Fibroblast of mammary gland (primary cell): ENCODE measurements at regions not wholly inside any gene's neighbourhood (a gene's known extent, or its start where the extent isn't known, plus 50 kb on each side); places are given as distances from the start of the nearest gene placed in this dataset.

Source experiments
- DNase-seq: peaks from one replicate; pipeline ENCODE4 v3.0.0-alpha.2; 2010; ENCODE audit warnings: low read depth
- H3K4me3 ChIP-seq: 2 replicates; pipeline ENCODE4 v1.5.1; 2011; ENCODE audit warnings: low read depth, mild to moderate bottlenecking, low read length, moderate library complexity; ENCODE audit not compliant: control insufficient read depth
- CTCF ChIP-seq: conservative IDR thresholded peaks from 2 replicates; pipeline ENCODE4 v1.5.1; 2011; ENCODE audit warnings: low read depth, low read length, inconsistent platforms; ENCODE audit not compliant: control insufficient read depth, insufficient read depth

DNA sequence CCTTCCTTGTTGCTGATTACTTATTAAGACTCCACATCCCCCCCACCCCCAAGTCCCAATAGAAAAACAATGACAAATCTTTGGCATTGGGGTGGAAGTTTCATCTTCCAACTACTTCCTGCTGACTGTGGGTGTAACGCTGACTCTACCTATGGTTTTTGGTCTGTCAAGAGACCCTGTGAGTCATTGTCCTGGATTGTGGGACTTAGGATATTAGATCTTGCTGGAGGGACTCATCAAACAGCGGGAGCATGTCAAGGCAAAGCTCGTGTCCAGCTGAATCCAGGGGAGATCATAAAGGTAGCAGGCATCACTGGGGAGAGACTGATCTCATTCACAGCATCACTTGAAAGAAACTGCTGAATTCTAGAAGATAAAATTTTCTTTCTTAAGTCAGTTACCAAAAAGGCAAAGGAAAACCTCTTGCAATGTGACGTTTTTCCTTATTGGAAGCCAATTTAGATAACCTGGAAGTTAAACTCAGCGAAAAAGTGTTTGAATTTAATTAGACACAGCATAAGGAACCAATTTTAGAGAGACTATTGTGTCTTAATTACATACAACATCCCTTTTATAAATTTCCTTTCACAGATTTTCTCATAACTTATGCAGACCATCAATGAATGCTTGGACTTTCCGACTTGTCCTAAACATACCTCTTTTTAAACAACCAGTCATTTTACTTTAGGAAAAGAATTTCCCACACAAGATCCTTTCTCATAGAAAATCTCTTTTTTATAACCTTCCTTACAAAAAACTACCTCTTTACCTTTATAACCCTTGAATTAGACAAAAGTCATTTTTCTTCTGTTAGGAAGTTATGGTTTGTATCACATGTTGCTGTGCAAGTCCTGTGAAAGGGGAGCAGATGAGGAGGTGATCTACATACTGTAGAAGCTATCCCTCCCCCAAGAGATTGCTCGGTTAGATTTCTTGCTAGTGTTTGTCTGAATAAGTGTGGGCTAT, 94.6 kb upstream of the SCAF11 start:
- no peak for DNase-seq
- no peak overlapping the region for H3K4me3 ChIP-seq
- TF ChIP-seq CTCF, result no peak

GRCh38 chr12:46082490-46083200, 92.3 kb upstream of the SCAF11 start:
- no peak overlapping the region for H3K4me3 ChIP-seq
- TF ChIP-seq CTCF, result no peak
- DNase-seq, result no peak

DNA sequence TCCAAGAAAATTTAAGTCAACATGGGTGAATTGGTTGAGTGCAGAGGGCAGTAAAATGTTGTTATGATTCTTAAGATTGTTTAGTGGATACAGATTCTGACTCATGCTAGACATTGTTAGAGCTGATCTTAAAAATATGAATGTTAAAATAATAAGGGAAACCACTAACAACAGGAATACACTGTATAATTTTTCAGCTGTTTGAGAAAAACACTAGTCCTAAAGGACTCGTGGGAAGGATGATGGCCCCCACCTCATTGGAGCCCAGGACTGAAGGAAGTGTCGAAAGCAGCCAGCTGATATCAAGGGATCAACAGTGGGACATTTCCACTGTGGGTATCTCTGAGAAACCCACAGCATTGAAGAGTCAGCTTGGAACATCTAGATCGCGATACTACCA, 82.9 kb upstream of the SCAF11 start:
- H3K4me3 ChIP-seq, result no peak overlapping the region
- no peak for TF ChIP-seq CTCF
- no peak for DNase-seq

- peak; percentile 99 for TF ChIP-seq CTCF
- no peak overlapping the region for H3K4me3 ChIP-seq
- DNase-seq, result peak; percentile 64
Observed at GRCh38 chr12:46071769-46072624, 81.6 kb upstream of the SCAF11 start.

GRCh38 chr12:46071335-46071734, 81.0 kb upstream of the SCAF11 start:
- no peak for DNase-seq
- H3K4me3 ChIP-seq, result no peak overlapping the region
- no peak for TF ChIP-seq CTCF

DNA sequence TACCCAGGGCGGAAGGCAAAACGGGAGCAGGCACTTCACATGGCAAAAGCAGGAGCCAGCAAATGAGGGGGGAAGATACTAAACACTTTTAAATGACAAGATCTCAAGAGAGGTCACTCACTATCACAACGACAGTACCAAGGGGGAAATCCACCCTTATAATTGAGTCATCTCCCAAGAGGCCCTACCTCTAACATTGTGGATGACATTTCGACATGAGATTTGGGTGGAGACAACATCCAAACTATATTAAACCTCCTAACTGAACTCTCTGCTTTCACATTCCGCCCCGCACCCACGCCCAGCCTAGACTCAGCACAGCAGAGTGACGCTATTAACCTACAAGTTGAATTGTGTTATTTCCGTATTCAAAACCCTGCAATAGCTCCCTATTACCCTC, 76.7 kb upstream of the SCAF11 start:
- H3K4me3 ChIP-seq, result no peak overlapping the region
- DNase-seq, result no peak
- TF ChIP-seq CTCF, result no peak
